CD4-positive, alpha-beta memory T cell (primary cell): ENCODE measurements at regions not wholly inside any gene's neighbourhood (a gene's known extent, or its start where the extent isn't known, plus 50 kb on each side); places are given as distances from the start of the nearest gene placed in this dataset.

Source experiments
- CTCF ChIA-PET: fragments of 350-600 bp; sonication (Branson Sonifier 250); formaldehyde crosslinking; loops from one replicate; lab custom pipeline; 2021; ENCODE audit warnings: inconsistent platforms; ENCODE audit not compliant: partially characterized antibody; lab: Charles Lee
- POLR2A ChIA-PET: fragments of 350-600 bp; sonication (Branson Sonifier 250); formaldehyde crosslinking; loops from one replicate; lab custom pipeline; 2021; ENCODE audit not compliant: partially characterized antibody; lab: Charles Lee
- DNase-seq, 5 donors: peaks; one replicate each; pipeline versions ENCODE4 v3.0.0 to v3.0.0-alpha.2; 2020 to 2022; ENCODE audit warnings: mixed read lengths in 1 of 5
- H3K27ac ChIP-seq: one replicate; pipeline ENCODE4 v1.7.0; 2013; ENCODE audit warnings: low read depth, low read length
- H3K27me3 ChIP-seq: 2 replicates; pipeline ENCODE4 v1.7.0; 2013; ENCODE audit warnings: mild to moderate bottlenecking, low read length, moderate library complexity; ENCODE audit not compliant: insufficient read depth
- H3K36me3 ChIP-seq: 2 replicates; pipeline ENCODE4 v1.7.0; 2013; ENCODE audit warnings: mild to moderate bottlenecking, low read length, moderate library complexity; ENCODE audit not compliant: insufficient read depth
- H3K4me1 ChIP-seq: 2 replicates; pipeline ENCODE4 v1.7.0; 2013; ENCODE audit warnings: mild to moderate bottlenecking, low read length, moderate library complexity; ENCODE audit not compliant: insufficient read depth
- H3K4me3 ChIP-seq, 2 donors: one replicate each; pipeline ENCODE4 v1.7.0; 2013; ENCODE audit warnings: low read length in 2 of 2, mild to moderate bottlenecking in 1 of 2
- H3K9me3 ChIP-seq, 2 donors: one replicate each; pipeline ENCODE4 v1.7.0; 2013; ENCODE audit warnings: low read length in 2 of 2, control low read depth in 1 of 2; ENCODE audit not compliant: control insufficient read depth in 1 of 2
- H3K27ac Mint-ChIP-seq, 7 donors: one replicate each; pipeline ENCODE4 v1.8.0; 2020 to 2021; ENCODE audit warnings: mixed read lengths in 7 of 7, mild to moderate bottlenecking in 6 of 7, inconsistent platforms in 3 of 7, moderate library complexity in 3 of 7
- H3K27me3 Mint-ChIP-seq, 2 donors: one replicate each; pipeline ENCODE4 v1.8.0; 2020 to 2021; ENCODE audit warnings: mixed read lengths in 2 of 2
- H3K36me3 Mint-ChIP-seq, 2 donors: one replicate each; pipeline ENCODE4 v1.8.0; 2020 to 2021; ENCODE audit warnings: mixed read lengths in 2 of 2, inconsistent platforms in 1 of 2, mild to moderate bottlenecking in 1 of 2
- H3K4me1 Mint-ChIP-seq, 4 donors: one replicate each; pipeline ENCODE4 v1.8.0; 2020 to 2021; ENCODE audit warnings: mixed read lengths in 4 of 4, mild to moderate bottlenecking in 1 of 4
- H3K4me3 Mint-ChIP-seq, 8 donors: one replicate each; pipeline ENCODE4 v1.8.0; 2020 to 2021; ENCODE audit warnings: mixed read lengths in 8 of 8, mild to moderate bottlenecking in 7 of 8, moderate library complexity in 6 of 8, inconsistent platforms in 3 of 8
- H3K9me3 Mint-ChIP-seq, 8 donors: one replicate each; pipeline ENCODE4 v1.8.0; 2020 to 2021; ENCODE audit warnings: mixed read lengths in 8 of 8, mild to moderate bottlenecking in 5 of 8, inconsistent platforms in 3 of 8, moderate library complexity in 1 of 8
- intact Hi-C: fragments of 100-400 bp; cut with micrococcal nuclease; formaldehyde crosslinking; loops from one replicate; pipeline ENCODE4 v1.15.1; 2023

DNA sequence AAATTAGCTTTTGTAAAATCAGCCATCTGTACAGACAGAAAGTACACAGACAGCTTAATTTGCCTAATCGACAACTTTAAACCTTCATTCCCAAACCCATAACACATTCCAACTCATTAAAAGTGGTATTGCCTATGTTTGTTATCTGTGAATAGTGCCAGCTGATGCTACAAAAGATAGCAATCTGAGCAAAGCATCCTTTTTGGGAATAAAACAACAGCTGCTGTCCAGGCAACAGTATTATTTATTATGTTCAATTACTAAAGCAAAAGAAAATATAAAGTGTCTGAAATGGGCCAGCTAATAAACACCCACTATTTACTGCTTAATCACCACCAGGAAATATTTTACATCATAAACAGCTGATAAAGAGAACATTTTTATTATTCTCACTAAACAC lies 134.8 kb upstream of the ABI3BP start:
- POLR2A ChIA-PET = no interaction called here

GRCh38 chr3:101124125-101124524 lies 130.9 kb upstream of the ABI3BP start:
- H3K9me3 Mint-ChIP-seq = peaks cover 0 to 4% (median 0%) of the 10 kb centered on the region in 8 donors
- H3K27me3 Mint-ChIP-seq = peaks cover 12 to 21% of the 10 kb centered on the region in 2 donors
- Histone ChIP-seq H3K4me1 (no peaks in the 10 kb centered on the region), H3K27ac (no peak overlapping the region), H3K9me3 (no peaks in the 10 kb centered on the region), H3K36me3 (no peaks in the 10 kb centered on the region), H3K27me3 (no peaks in the 10 kb centered on the region), H3K4me3 (no peak overlapping the region)
- H3K4me1 Mint-ChIP-seq = no peaks in the 10 kb centered on the region
- H3K27ac Mint-ChIP-seq = no peak overlapping the region
- H3K4me3 Mint-ChIP-seq = no peak overlapping the region
- no peaks in the 10 kb centered on the region for H3K36me3 Mint-ChIP-seq
- intact Hi-C loops = no loop called here
- DNase-seq = no peak
- ChIA-PET CTCF (no interaction called here), POLR2A (no interaction called here)

More for the DNA sequence above, 134.8 kb upstream of the ABI3BP start:
- no peaks in the 10 kb centered on the region for H3K27me3 ChIP-seq
- H3K36me3 Mint-ChIP-seq = no peaks in the 10 kb centered on the region
- CTCF ChIA-PET = no interaction called here
- no peak overlapping the region for H3K27ac ChIP-seq
- H3K4me3 Mint-ChIP-seq = no peak overlapping the region
- H3K9me3 Mint-ChIP-seq = peaks cover 0 to 5% (median 0%) of the 10 kb centered on the region in 8 donors
- no peaks in the 10 kb centered on the region for H3K9me3 ChIP-seq
- H3K4me1 ChIP-seq = no peaks in the 10 kb centered on the region
- H3K27me3 Mint-ChIP-seq = peaks cover 6 to 10% of the 10 kb centered on the region in 2 donors
- intact Hi-C loops = no loop called here
- H3K4me3 ChIP-seq = no peak overlapping the region
- H3K4me1 Mint-ChIP-seq = peaks cover 0 to under 1% (median 0%) of the 10 kb centered on the region in 4 donors
- no peak for DNase-seq
- no peak overlapping the region for H3K27ac Mint-ChIP-seq
- H3K36me3 ChIP-seq = no peaks in the 10 kb centered on the region

- no peaks in the 10 kb centered on the region for H3K36me3 Mint-ChIP-seq
- Histone ChIP-seq H3K27ac (no peak overlapping the region), H3K4me1 (no peaks in the 10 kb centered on the region), H3K9me3 (no peaks in the 10 kb centered on the region), H3K4me3 (no peak overlapping the region), H3K36me3 (no peaks in the 10 kb centered on the region), H3K27me3 (no peaks in the 10 kb centered on the region)
- DNase-seq = no peak
- H3K27ac Mint-ChIP-seq = no peak overlapping the region
- peaks cover 0 to 4% (median 0%) of the 10 kb centered on the region in 8 donors for H3K9me3 Mint-ChIP-seq
- intact Hi-C loops = no loop called here
- H3K4me1 Mint-ChIP-seq = no peaks in the 10 kb centered on the region
- ChIA-PET CTCF (no interaction called here), POLR2A (no interaction called here)
- peaks cover 12 to 21% of the 10 kb centered on the region in 2 donors for H3K27me3 Mint-ChIP-seq
- H3K4me3 Mint-ChIP-seq = no peak overlapping the region
Observed at GRCh38 chr3:101123081-101123480, 129.9 kb upstream of the ABI3BP start.

DNA sequence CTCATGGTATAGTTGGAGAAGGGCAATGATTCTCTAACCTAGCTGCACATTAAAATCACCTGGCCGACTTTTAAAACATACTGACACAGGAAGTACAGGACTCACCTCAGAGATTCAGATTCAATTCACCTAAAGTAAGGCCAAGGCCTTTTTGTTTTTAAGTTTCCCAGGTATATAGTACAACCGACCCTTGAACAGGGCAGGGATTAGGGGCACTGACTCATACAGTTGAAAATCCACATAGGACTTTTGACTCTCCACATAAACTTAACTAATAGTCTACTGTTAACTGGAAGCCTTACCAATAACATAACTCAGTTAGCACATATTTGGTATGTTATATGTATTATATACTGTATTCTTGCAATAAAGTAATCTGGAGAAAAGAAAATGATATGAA lies 129.5 kb upstream of the ABI3BP start:
- Mint-ChIP-seq H3K27me3 (peaks cover 14 to 21% of the 10 kb centered on the region in 2 donors), H3K27ac (no peak overlapping the region), H3K4me1 (no peaks in the 10 kb centered on the region), H3K4me3 (no peak overlapping the region), H3K36me3 (no peaks in the 10 kb centered on the region), H3K9me3 (peaks cover 0 to 4% (median 0%) of the 10 kb centered on the region in 8 donors)
- DNase-seq = no peak
- H3K27me3 ChIP-seq = no peaks in the 10 kb centered on the region
- no peaks in the 10 kb centered on the region for H3K36me3 ChIP-seq
- ChIA-PET CTCF (no interaction called here), POLR2A (no interaction called here)
- no peak overlapping the region for H3K4me3 ChIP-seq
- no peaks in the 10 kb centered on the region for H3K4me1 ChIP-seq
- H3K27ac ChIP-seq = no peak overlapping the region
- intact Hi-C loops = no loop called here
- no peaks in the 10 kb centered on the region for H3K9me3 ChIP-seq

GRCh38 chr3:101120039-101120438 lies 126.8 kb upstream of the ABI3BP start:
- DNase-seq = no peak
- peaks cover 0 to 4% (median 0%) of the 10 kb centered on the region in 8 donors for H3K9me3 Mint-ChIP-seq
- no peaks in the 10 kb centered on the region for H3K4me1 ChIP-seq
- no peak overlapping the region for H3K4me3 Mint-ChIP-seq
- no peak overlapping the region for H3K4me3 ChIP-seq
- H3K9me3 ChIP-seq = no peaks in the 10 kb centered on the region
- no peak overlapping the region for H3K27ac ChIP-seq
- intact Hi-C loops = no loop called here
- peaks cover 12 to 19% of the 10 kb centered on the region in 2 donors for H3K27me3 Mint-ChIP-seq
- H3K27ac Mint-ChIP-seq = no peak overlapping the region
- ChIA-PET POLR2A (no interaction called here), CTCF (no interaction called here)
- H3K27me3 ChIP-seq = no peaks in the 10 kb centered on the region
- peaks cover 0 to 1% (median 0%) of the 10 kb centered on the region in 4 donors for H3K4me1 Mint-ChIP-seq
- H3K36me3 ChIP-seq = no peaks in the 10 kb centered on the region
- H3K36me3 Mint-ChIP-seq = no peaks in the 10 kb centered on the region

DNA sequence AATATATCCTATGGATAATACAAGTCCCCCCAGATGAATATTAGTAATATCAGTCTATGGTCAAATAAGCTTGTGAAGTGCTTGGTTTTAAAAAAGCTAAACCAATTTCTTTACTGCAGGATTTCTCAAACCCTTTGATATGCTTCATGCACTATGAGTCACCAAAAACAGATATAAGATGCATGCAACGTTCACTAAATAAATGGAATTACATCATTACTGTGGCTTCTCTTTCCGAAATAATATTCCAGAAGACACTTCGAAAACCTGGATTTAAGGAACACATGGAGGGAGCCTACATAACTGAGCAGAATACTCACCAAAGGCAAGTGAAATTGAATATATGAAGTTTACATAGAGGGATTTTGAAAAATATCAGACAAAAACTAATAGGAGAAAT lies 126.3 kb upstream of the ABI3BP start:
- H3K27ac Mint-ChIP-seq = no peak overlapping the region
- H3K36me3 Mint-ChIP-seq = no peaks in the 10 kb centered on the region
- no peak overlapping the region for H3K4me3 Mint-ChIP-seq
- CTCF ChIA-PET = no interaction called here
- peaks cover 0 to 1% (median 0%) of the 10 kb centered on the region in 4 donors for H3K4me1 Mint-ChIP-seq
- H3K27ac ChIP-seq = no peak overlapping the region
- POLR2A ChIA-PET = no interaction called here
- peaks cover 12 to 19% of the 10 kb centered on the region in 2 donors for H3K27me3 Mint-ChIP-seq
- no peaks in the 10 kb centered on the region for H3K9me3 ChIP-seq
- H3K4me1 ChIP-seq = no peaks in the 10 kb centered on the region
- no peaks in the 10 kb centered on the region for H3K36me3 ChIP-seq
- H3K4me3 ChIP-seq = no peak overlapping the region
- intact Hi-C loops = no loop called here
- peaks cover 0 to 4% (median 0%) of the 10 kb centered on the region in 8 donors for H3K9me3 Mint-ChIP-seq
- H3K27me3 ChIP-seq = no peaks in the 10 kb centered on the region
- DNase-seq = no peak

GRCh38 chr3:101117980-101118379 lies 124.8 kb upstream of the ABI3BP start:
- H3K36me3 Mint-ChIP-seq = no peaks in the 10 kb centered on the region
- H3K4me1 ChIP-seq = no peaks in the 10 kb centered on the region
- peaks cover 8 to 13% of the 10 kb centered on the region in 2 donors for H3K27me3 Mint-ChIP-seq
- DNase-seq = no peak
- ChIA-PET POLR2A (no interaction called here), CTCF (no interaction called here)
- no peaks in the 10 kb centered on the region for H3K9me3 ChIP-seq
- peaks cover 0 to 2% (median 0%) of the 10 kb centered on the region in 8 donors for H3K9me3 Mint-ChIP-seq
- intact Hi-C loops = no loop called here
- no peaks in the 10 kb centered on the region for H3K27me3 ChIP-seq
- no peaks in the 10 kb centered on the region for H3K36me3 ChIP-seq
- no peak overlapping the region for H3K27ac Mint-ChIP-seq
- peaks cover 0 to 1% (median 0%) of the 10 kb centered on the region in 4 donors for H3K4me1 Mint-ChIP-seq
- H3K27ac ChIP-seq = no peak overlapping the region
- H3K4me3 ChIP-seq = no peak overlapping the region
- H3K4me3 Mint-ChIP-seq = no peak overlapping the region

GRCh38 chr3:101117465-101117864 lies 124.2 kb upstream of the ABI3BP start:
- POLR2A ChIA-PET = no interaction called here
- Mint-ChIP-seq H3K9me3 (peaks cover 0 to 2% (median 0%) of the 10 kb centered on the region in 8 donors), H3K4me1 (peaks cover 0 to 1% (median 0%) of the 10 kb centered on the region in 4 donors), H3K36me3 (no peaks in the 10 kb centered on the region), H3K27ac (no peak overlapping the region), H3K4me3 (no peak overlapping the region), H3K27me3 (peaks cover 8 to 13% of the 10 kb centered on the region in 2 donors)
- CTCF ChIA-PET = no interaction called here
- H3K27me3 ChIP-seq = no peaks in the 10 kb centered on the region
- H3K9me3 ChIP-seq = no peaks in the 10 kb centered on the region
- H3K36me3 ChIP-seq = no peaks in the 10 kb centered on the region
- H3K4me1 ChIP-seq = no peaks in the 10 kb centered on the region
- H3K27ac ChIP-seq = no peak overlapping the region
- DNase-seq = no peak
- no peak overlapping the region for H3K4me3 ChIP-seq
- intact Hi-C loops = no loop called here
